ENCODE measurements at regions not wholly inside any gene's neighbourhood (a gene's known extent, or its start where the extent isn't known, plus 50 kb on each side); places are given as distances from the start of the nearest gene placed in this dataset.
"Not testable (repeated sequence)": the region's sequence is repeated elsewhere in the genome, so short reads cannot be mapped to it uniquely, and the experiment has no call there.

DNA sequence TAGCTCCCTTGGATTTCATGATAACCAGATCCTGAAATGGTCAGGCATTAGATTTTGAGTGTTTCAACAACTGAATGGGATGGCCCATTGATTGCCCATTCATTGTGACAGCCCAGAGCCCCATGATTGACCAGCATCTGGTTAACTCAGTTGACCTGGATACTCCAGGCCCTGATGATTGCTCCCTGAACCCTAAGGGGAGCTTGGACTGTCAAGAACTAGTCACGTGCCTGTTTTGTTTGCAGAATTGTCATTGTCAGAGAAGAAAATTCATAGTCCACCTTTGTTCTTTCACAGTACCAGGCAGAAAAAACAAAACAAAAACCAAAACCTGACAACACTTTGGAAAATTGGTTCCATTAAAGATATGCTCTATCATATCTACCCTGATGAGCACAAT, 241.3 kb upstream of the ONECUT1 start:
- H3F3A ChIP-seq (ENCODE audit: low read depth) = no peaks in the 10 kb centered on the region
- H3K79me2 ChIP-seq (ENCODE audit: low read depth) = no peaks in the 10 kb centered on the region
- Mint-ChIP-seq H3K9me3 (no peaks in the 10 kb centered on the region), H3K27me3 (ENCODE audit: insufficient read depth, low read depth) (peaks cover 4% of the 10 kb centered on the region), H3K36me3 (no peaks in the 10 kb centered on the region), H3K4me1 (no peaks in the 10 kb centered on the region), H3K4me3 (no peak overlapping the region), H3K27ac (no peak overlapping the region)
- H3K27ac ChIP-seq = no peak overlapping the region
- no peaks in the 10 kb centered on the region for H4K20me1 ChIP-seq (ENCODE audit: low read depth)
- H3K36me3 ChIP-seq = no peaks in the 10 kb centered on the region
- no peak overlapping the region for H3K4me2 ChIP-seq
- no peak overlapping the region for H2AFZ ChIP-seq (replicated peaks)
- H3K27me3 ChIP-seq = no peaks in the 10 kb centered on the region
- H3K4me3 ChIP-seq = no peak overlapping the region
- no peaks in the 10 kb centered on the region for H3K4me1 ChIP-seq
- TF ChIP-seq EZH2phosphoT487 (IDR thresholded peaks at IDR 0.05) (no peak), EZH2 (IDR thresholded peaks at IDR 0.05) (no peak)
- TF ChIP-seq, protein P1, sequence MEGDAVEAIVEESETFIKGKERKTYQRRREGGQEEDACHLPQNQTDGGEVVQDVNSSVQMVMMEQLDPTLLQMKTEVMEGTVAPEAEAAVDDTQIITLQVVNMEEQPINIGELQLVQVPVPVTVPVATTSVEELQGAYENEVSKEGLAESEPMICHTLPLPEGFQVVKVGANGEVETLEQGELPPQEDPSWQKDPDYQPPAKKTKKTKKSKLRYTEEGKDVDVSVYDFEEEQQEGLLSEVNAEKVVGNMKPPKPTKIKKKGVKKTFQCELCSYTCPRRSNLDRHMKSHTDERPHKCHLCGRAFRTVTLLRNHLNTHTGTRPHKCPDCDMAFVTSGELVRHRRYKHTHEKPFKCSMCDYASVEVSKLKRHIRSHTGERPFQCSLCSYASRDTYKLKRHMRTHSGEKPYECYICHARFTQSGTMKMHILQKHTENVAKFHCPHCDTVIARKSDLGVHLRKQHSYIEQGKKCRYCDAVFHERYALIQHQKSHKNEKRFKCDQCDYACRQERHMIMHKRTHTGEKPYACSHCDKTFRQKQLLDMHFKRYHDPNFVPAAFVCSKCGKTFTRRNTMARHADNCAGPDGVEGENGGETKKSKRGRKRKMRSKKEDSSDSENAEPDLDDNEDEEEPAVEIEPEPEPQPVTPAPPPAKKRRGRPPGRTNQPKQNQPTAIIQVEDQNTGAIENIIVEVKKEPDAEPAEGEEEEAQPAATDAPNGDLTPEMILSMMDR (IDR thresholded peaks at IDR 0.05) = no peak
- DNase-seq (ENCODE audit: low spot score) = no peak
- H3K9ac ChIP-seq = no peak overlapping the region
- H3K9me3 ChIP-seq (ENCODE audit: low read depth) = no peaks in the 10 kb centered on the region

DNA sequence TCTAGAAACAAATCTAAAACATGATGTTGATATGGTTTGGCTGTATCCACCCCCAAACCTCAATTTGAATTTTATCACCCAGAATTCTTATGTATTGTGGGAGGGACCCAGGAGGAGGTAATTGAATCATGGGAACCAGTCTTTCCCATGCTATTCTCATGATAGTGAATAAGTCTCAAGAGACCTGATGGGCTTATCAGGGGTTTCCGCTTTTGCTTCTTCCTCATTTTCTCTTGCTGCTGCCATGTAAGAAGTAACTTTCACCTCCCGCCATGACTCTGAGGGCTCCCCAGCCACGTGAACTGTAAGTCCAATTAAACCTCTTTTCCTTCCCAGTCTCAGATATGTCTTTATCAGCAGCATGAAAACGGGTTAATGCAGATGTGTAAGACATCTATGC, 232.7 kb upstream of the ONECUT1 start:
- peaks cover 5% of the 10 kb centered on the region for H3K9me3 Mint-ChIP-seq

GRCh38 chr15:53013329-53013728, 223.2 kb upstream of the ONECUT1 start:
- Mint-ChIP-seq H3K4me3 (no peak overlapping the region), H3K27ac (no peak overlapping the region), H3K36me3 (peaks cover 1% of the 10 kb centered on the region), H3K4me1 (no peaks in the 10 kb centered on the region), H3K9me3 (peaks cover 2% of the 10 kb centered on the region), H3K27me3 (ENCODE audit: insufficient read depth, low read depth) (no peaks in the 10 kb centered on the region)
- TF ChIP-seq, protein P1 (IDR thresholded peaks at IDR 0.05) = no peak
- TF ChIP-seq EZH2phosphoT487 (IDR thresholded peaks at IDR 0.05) = no peak
- no peak for TF ChIP-seq EZH2 (IDR thresholded peaks at IDR 0.05)
- Histone ChIP-seq H3K79me2 (ENCODE audit: low read depth) (no peaks in the 10 kb centered on the region), H3K9ac (no peak overlapping the region), H3K27me3 (no peaks in the 10 kb centered on the region), H3K27ac (no peak overlapping the region), H3K4me1 (no peaks in the 10 kb centered on the region), H3K4me2 (no peak overlapping the region), H3F3A (ENCODE audit: low read depth) (no peaks in the 10 kb centered on the region), H3K9me3 (ENCODE audit: low read depth) (no peaks in the 10 kb centered on the region), H4K20me1 (ENCODE audit: low read depth) (no peaks in the 10 kb centered on the region), H3K4me3 (no peak overlapping the region), H2AFZ (replicated peaks) (no peak overlapping the region), H3K36me3 (no peaks in the 10 kb centered on the region)
- DNase-seq (ENCODE audit: low spot score) = no peak

More for the DNA sequence above, 232.7 kb upstream of the ONECUT1 start:
- H2AFZ ChIP-seq (replicated peaks) = no peak overlapping the region
- peaks cover 2% of the 10 kb centered on the region for H3K27me3 Mint-ChIP-seq (ENCODE audit: insufficient read depth, low read depth)
- DNase-seq (ENCODE audit: low spot score) = no peak
- no peaks in the 10 kb centered on the region for H3K36me3 ChIP-seq
- H3K36me3 Mint-ChIP-seq = no peaks in the 10 kb centered on the region
- TF ChIP-seq, protein P1 (IDR thresholded peaks at IDR 0.05) = no peak
- no peak for TF ChIP-seq EZH2phosphoT487 (IDR thresholded peaks at IDR 0.05)
- TF ChIP-seq EZH2 (IDR thresholded peaks at IDR 0.05) = no peak
- no peaks in the 10 kb centered on the region for H3K79me2 ChIP-seq (ENCODE audit: low read depth)
- H3K27me3 ChIP-seq = no peaks in the 10 kb centered on the region
- H3F3A ChIP-seq (ENCODE audit: low read depth) = no peaks in the 10 kb centered on the region
- no peak overlapping the region for H3K9ac ChIP-seq
- H3K9me3 ChIP-seq (ENCODE audit: low read depth) = peaks cover 6% of the 10 kb centered on the region
- H3K4me3 ChIP-seq = no peak overlapping the region
- no peak overlapping the region for H3K4me3 Mint-ChIP-seq
- no peak overlapping the region for H3K4me2 ChIP-seq
- H4K20me1 ChIP-seq (ENCODE audit: low read depth) = no peaks in the 10 kb centered on the region
- no peak overlapping the region for H3K27ac ChIP-seq
- no peak overlapping the region for H3K27ac Mint-ChIP-seq
- no peaks in the 10 kb centered on the region for H3K4me1 ChIP-seq
- H3K4me1 Mint-ChIP-seq = no peaks in the 10 kb centered on the region

GRCh38 chr15:53011779-53012178, 221.6 kb upstream of the ONECUT1 start:
- H4K20me1 ChIP-seq (ENCODE audit: low read depth); H3F3A ChIP-seq (ENCODE audit: low read depth); H3K9me3 ChIP-seq (ENCODE audit: low read depth); H3K27me3 ChIP-seq; H3K4me3 Mint-ChIP-seq; H3K27ac Mint-ChIP-seq; H3K27me3 Mint-ChIP-seq (ENCODE audit: insufficient read depth, low read depth); H3K4me2 ChIP-seq; H3K4me3 ChIP-seq; H3K9ac ChIP-seq; H3K36me3 ChIP-seq; H3K4me1 ChIP-seq; H3K36me3 Mint-ChIP-seq; DNase-seq (ENCODE audit: low spot score); H2AFZ ChIP-seq (replicated peaks); H3K4me1 Mint-ChIP-seq; H3K79me2 ChIP-seq (ENCODE audit: low read depth); H3K9me3 Mint-ChIP-seq; H3K27ac ChIP-seq: not testable (repeated sequence)
